NCI-H82 (cell line): ENCODE measurements at regions not wholly inside any gene's neighbourhood (a gene's known extent, or its start where the extent isn't known, plus 50 kb on each side); places are given as distances from the start of the nearest gene placed in this dataset.
"Not testable (repeated sequence)": the region's sequence is repeated elsewhere in the genome, so short reads cannot be mapped to it uniquely, and the experiment has no call there.

Experiments
- DNase-seq: peaks from one replicate; lab custom pipeline; 2025; lab: John Stamatoyannopoulos, UW

DNA sequence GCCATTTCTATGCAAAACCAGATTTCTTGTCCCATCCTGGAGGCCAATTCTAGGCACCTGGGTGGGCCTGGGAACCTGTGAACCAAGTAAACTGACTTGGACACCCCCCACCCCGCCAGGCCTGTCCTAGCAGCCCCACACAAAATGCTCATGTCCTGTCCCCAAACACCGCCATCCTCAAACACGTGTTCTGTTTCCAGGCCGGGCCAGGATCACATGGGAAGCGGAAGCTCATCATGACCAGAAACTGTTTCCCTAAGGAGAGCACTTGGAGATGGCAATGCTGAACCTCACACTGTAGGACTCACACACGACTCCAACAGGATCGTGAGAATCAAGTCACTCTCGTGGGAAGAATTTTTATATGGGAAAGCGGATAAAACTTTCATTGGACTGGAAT, 78.7 kb upstream of the DRD5 start:
- not testable (repeated sequence) for DNase-seq

DNA sequence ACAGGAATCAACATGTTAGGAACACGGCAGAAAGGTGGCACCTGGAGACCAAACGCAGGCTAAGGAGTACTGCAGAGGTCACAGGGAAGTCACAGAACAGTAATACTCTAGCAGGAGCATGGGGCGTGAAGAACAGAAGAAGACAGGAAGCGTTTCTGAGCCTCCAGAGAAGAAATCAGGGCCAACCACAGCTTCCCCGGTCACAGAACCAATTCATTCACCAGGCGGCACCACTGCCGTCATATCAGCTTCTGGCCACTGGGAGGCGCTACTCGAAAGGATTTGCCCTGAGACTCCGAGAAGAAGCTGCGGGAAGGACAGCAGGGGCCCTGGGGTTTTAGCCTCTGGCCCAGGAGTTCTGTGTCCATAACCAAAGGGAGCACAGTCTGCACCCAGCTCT, 78.0 kb upstream of the DRD5 start:
- peak; percentile 69 for DNase-seq

DNA sequence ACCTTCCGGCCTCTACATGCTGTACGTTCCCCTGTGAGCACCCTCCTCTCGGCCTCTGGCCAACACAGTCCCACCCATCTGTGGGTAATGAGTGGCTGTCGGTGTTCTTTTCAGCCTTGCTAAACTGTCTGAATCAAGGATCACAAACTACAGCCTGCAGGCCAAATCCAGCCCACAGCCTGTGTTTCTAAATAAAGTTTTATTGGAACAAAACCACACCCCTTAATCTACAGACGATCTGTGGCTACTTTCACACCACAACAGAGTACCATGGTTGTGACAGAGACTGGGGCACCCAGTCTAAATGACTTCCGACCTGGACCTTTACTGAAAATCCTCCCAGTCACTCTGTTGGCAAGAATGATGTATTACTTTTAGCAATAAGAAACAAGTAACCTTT, 77.3 kb upstream of the DRD5 start:
- DNase-seq = not testable (repeated sequence)

DNA sequence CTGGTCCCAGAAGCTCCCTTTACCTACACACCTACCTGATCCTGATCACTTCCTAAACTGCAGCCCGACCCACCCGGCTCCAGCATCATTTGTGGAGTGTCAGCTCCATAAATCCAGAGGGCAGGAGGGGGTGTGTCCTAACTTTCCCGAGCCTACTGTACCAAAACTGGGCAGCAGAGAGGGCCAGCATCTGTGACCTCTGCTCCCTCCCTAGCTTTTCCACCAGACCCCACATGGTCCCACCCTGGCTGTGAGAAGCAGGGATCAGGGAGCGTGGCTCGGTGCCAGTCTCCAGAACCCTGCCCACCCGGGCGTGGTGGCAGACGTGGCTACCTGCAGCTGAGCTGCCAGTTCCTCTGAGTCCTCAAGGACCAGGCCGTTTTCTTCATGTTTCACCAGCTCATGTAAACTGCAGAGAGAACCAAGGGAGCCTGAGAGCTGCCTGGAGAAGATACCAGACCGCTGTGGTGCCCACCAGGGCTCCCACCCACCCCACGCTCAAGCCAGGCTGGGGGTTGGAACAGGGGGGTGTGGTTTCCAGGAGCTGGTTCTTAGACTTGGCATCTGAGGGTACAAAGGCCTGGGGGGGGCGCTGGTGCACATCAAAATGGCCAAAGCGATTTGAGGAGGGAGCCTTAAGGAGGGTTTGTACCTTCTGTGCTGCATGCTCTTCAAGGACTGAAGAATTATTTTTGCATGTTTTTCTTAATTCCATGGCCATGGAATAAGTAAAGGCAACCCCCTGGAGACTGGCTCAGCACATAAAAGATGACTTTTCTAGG, 76.7 kb upstream of the DRD5 start:
- no peak for DNase-seq

DNA sequence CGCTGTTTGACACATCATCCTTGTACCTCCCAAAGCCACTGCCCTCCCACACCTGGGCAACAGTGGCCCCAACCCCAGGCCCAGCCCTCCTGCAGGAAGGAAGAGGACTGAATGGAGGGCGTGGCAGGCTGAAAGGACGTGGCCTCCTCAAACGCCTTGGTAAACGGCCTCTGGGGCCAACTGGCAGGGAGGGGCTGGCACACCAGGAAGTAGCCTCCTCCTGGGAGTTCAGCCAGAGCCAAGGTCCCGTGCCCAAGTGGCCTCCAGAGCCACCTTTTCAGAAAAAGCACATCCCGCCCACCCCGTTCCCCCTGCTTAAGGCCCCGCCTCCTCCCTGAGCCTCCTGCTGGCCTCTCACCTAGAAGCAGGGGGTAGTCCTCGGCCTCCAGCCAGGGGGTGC, 74.2 kb upstream of the DRD5 start:
- not testable (repeated sequence) for DNase-seq

DNA sequence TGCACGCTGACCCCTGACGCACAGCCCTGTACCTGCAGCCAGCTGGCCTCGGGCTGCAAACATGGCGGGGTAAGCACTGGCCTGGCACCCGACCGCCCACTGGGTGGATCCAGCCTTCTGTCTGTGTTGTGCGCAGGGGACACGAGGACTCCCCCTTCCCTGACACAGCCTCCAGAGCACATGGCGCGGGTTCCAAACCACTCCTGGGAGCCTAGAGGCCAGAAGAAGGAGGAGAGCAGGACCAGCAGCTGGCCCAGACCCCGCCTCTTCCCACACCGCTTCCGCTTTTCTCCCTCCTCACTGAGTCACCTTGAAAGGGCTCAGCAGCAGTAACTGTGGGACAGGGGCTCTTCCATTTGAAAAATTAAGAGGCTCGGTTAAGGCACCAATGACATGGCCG, 73.5 kb upstream of the DRD5 start:
- not testable (repeated sequence) for DNase-seq

DNA sequence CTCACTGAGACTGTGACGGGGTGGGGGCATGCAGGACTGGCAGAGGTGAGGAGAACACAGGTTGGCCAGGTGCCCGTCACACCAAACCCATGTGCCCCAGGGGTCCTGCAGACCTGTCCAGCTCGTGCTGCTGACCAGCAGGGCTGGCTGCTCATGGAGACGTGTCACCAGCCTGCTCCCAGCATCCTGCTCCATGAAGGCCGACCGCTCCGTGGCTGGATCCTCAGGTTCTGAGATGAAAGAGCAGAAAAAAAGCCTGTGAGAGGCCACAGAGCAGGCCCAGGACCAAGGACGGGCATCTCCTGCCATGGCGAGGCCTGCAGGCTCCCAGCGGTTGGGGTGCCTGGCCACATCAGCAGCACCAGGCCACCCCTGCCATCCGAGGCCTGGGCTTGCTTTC, 71.7 kb upstream of the DRD5 start:
- no peak for DNase-seq

DNA sequence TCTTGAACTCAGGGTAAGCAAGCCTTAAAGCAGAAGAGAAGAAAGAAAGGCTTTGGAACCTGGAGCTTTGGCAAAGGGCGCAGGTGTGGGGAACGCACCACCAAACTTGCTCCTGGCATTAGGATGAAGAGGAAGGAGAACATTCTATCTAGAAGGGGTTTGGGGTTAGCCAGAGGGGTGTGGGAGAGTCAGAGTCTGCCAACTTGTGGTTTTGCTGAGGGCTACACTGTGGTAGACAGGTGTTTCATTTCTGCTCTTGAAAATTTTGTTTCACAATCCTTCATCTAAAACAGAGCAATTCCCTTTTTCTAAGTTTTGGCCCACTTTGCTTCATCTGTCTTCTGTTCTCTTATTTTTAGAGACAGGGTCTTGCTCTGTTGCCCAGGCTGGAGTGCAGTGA, 66.2 kb upstream of the DRD5 start:
- not testable (repeated sequence) for DNase-seq

DNA sequence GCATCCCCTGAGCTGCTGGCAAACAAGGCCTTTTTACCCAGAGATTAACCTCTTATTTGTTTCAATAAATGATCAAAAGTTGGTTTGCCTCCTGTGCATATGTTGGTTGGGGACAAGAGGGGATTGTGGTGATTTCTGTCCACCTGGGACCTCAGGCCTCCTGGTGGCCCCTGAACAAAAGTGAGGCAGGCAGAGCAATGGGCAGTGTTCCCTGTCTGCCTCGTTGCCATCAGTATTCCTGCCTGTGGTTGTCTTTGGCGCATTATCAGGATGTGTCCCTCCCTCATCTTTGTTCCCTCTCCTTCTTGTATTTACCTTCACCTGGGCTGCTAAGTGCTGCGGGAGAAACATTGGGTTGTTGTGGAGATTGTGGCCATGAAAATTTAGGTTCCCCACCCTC, 65.3 kb upstream of the DRD5 start:
- DNase-seq = no peak

DNA sequence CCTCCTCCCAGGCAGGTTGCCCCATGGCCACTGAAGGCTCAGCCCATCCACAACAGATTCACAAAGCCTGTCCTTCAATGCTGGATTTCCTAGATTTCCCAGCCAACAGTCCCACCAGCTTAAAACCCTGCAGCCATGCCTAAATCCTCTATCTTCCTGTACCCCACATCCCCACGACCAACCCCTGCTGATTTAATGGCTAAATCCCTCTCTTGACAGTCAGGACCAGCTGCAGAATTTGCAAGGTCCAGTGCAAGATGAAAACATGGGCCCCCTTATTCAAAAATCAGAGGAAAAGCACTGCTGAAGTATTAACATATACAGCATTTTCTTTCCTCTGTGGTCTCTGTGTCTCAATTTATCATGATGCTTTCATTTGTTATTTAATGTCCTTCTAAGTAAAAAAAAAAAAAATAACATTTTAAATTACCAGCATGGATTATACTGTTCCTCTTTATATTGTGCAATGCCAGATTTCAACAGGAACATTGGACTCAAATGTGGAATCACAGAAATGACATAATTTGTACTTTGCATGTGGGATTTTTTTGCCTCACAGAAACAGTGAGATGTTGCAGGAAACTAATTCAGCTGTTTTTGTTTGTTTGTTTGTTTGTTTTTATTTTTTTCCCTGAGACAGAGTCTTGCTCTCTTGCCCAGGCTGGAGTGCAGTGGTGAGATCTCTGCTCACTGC, 63.0 kb upstream of the DRD5 start:
- DNase-seq = not testable (repeated sequence)

DNA sequence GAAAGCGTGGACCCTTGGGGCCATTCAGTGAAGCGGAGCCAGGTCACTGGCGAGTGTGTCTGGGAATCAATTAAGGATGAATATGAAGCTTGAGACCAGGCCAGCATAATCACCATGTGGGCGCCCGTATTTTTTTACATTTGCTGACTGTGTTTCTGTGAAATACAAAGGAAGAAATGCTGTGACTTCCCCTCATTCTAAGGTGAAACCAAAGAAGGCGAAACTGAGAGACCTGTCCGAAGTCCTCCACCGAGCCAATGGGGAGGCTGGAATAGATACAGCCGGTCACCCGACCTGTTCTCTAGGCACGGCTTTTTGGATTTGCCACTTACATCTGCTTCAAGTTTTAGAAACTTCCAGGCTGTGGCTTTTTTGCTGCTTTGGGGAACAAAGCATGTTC, 59.3 kb upstream of the DRD5 start:
- DNase-seq = not testable (repeated sequence)
